ENCODE measurements at regions not wholly inside any gene's neighbourhood (a gene's known extent, or its start where the extent isn't known, plus 50 kb on each side); places are given as distances from the start of the nearest gene placed in this dataset.

- no peak for TF ChIP-seq POLR2A (IDR thresholded peaks at IDR 0.05)
- TF ChIP-seq CTCF (IDR thresholded peaks at IDR 0.05) = no peak
- TF ChIP-seq POLR2AphosphoS5 (IDR thresholded peaks at IDR 0.05) = no peak
Measured at GRCh38 chr6:99181174-99181573, 168.3 kb downstream of the FAXC start.
